Caco-2 (cell line): ENCODE measurements at regions not wholly inside any gene's neighbourhood (a gene's known extent, or its start where the extent isn't known, plus 50 kb on each side); places are given as distances from the start of the nearest gene placed in this dataset.

Experiments used
- BruUV-seq: library from RNA; stranded (reverse); fragments of 400-500 nt; replicated peaks from 2 replicates; lab custom pipeline; 2021; lab: Mats Ljungman, UMichigan
- CTCF ChIA-PET: fragments of 300-600 bp; sonication (Branson Sonifier 250); formaldehyde crosslinking; loops from one replicate; lab custom pipeline; 2022; ENCODE audit warnings: antibody characterized with exemption; lab: Charles Lee
- POLR2A ChIA-PET: fragments of 300-600 bp; sonication (Branson Sonifier 250); formaldehyde crosslinking; loops from one replicate; lab custom pipeline; 2022; ENCODE audit warnings: antibody characterized with exemption; lab: Charles Lee
- DNase-seq, 2 experiments: peaks; one replicate each; pipeline versions ENCODE4 v3.0.0 to v3.0.0-alpha.2; 2020 to 2022
- H3K27me3 ChIP-seq: replicated peaks from 2 replicates; pipeline ENCODE4 v1.6.0; 2011; ENCODE audit warnings: low read length; ENCODE audit not compliant: control insufficient read depth, insufficient read depth
- H3K36me3 ChIP-seq: 2 replicates; pipeline ENCODE4 v1.5.1; 2011; ENCODE audit warnings: low read length; ENCODE audit not compliant: control insufficient read depth, insufficient read depth
- H3K4me1 ChIP-seq: fragments of 250-450 bp; sonication (Bioruptor Pico); 2 replicates; pipeline ENCODE4 v1.5.1; 2020; ENCODE audit warnings: mild to moderate bottlenecking
- H3K4me3 ChIP-seq: 2 replicates; pipeline ENCODE4 v1.5.1; 2011; ENCODE audit warnings: low read depth, mild to moderate bottlenecking, control low read depth, low read length
- H3K9me3 ChIP-seq: fragments of 250-450 bp; sonication (Bioruptor Pico); 2 replicates; pipeline ENCODE4 v1.5.1; 2020; ENCODE audit warnings: mild to moderate bottlenecking, moderate library complexity
- H3K27ac Mint-ChIP-seq: one replicate; pipeline ENCODE4 v1.8.0; 2022; ENCODE audit warnings: mixed read lengths; ENCODE audit not compliant: unreplicated experiment
- H3K27me3 Mint-ChIP-seq: one replicate; pipeline ENCODE4 v1.8.0; 2022; ENCODE audit warnings: mixed read lengths; ENCODE audit not compliant: insufficient read depth, unreplicated experiment
- H3K36me3 Mint-ChIP-seq: one replicate; pipeline ENCODE4 v1.8.0; 2022; ENCODE audit warnings: mild to moderate bottlenecking, mixed read lengths; ENCODE audit not compliant: insufficient read depth, unreplicated experiment
- H3K4me1 Mint-ChIP-seq: one replicate; pipeline ENCODE4 v1.8.0; 2022; ENCODE audit warnings: low read depth, mixed read lengths; ENCODE audit not compliant: unreplicated experiment
- H3K4me3 Mint-ChIP-seq: one replicate; pipeline ENCODE4 v1.8.0; 2022; ENCODE audit warnings: mild to moderate bottlenecking, moderate library complexity, mixed read lengths; ENCODE audit not compliant: unreplicated experiment
- H3K9me3 Mint-ChIP-seq: one replicate; pipeline ENCODE4 v1.8.0; 2022; ENCODE audit warnings: mixed read lengths; ENCODE audit not compliant: unreplicated experiment
- intact Hi-C: fragments of 100-400 bp; cut with micrococcal nuclease; formaldehyde crosslinking; loops from one replicate; pipeline ENCODE4 v1.10.0; 2022; ENCODE audit not compliant: unreplicated experiment
- TF ChIP-seq, protein P1 (sequence below), 2 experiments: fragments of 200-600 bp in 1 of 2; IDR thresholded peaks; 1 replicate in 1 of 2; 2 replicates in 1 of 2; pipeline versions ENCODE4 v1.5.1 to v1.8.0; 2011 to 2022; ENCODE audit warnings: antibody characterized with exemption in 1 of 2, control low read depth in 1 of 2, inconsistent platforms in 1 of 2, low read depth in 1 of 2, low read length in 1 of 2, mild to moderate bottlenecking in 1 of 2, moderate library complexity in 1 of 2; ENCODE audit not compliant: insufficient read depth in 1 of 2, severe bottlenecking in 1 of 2, unreplicated experiment in 1 of 2

DNA sequence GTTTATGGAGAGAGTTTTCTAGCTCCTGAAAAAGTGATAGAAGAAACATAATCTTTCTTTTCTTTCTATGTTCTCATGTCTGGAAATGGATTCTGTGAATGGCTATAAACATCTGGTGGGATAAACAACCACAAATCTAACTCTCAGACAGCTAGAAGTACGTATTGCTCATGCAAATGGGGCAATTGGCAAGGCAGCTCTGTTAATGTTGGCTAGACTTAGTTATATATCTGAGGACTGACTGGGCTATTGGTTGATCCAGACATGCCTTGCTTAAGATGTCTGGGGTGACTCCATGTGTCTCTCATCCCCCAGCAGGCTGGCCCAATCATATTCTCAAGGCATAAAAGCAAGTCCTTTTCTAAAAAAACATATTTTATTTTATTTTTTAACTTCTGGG lies 939.2 kb upstream of the NRXN1 start:
- intact Hi-C loops, result no loop called here
- no TSS peak for BruUV-seq
- no peaks in the 10 kb centered on the region for H3K9me3 Mint-ChIP-seq
- peaks cover 2% of the 10 kb centered on the region for H3K27me3 Mint-ChIP-seq
- TF ChIP-seq, protein P1, sequence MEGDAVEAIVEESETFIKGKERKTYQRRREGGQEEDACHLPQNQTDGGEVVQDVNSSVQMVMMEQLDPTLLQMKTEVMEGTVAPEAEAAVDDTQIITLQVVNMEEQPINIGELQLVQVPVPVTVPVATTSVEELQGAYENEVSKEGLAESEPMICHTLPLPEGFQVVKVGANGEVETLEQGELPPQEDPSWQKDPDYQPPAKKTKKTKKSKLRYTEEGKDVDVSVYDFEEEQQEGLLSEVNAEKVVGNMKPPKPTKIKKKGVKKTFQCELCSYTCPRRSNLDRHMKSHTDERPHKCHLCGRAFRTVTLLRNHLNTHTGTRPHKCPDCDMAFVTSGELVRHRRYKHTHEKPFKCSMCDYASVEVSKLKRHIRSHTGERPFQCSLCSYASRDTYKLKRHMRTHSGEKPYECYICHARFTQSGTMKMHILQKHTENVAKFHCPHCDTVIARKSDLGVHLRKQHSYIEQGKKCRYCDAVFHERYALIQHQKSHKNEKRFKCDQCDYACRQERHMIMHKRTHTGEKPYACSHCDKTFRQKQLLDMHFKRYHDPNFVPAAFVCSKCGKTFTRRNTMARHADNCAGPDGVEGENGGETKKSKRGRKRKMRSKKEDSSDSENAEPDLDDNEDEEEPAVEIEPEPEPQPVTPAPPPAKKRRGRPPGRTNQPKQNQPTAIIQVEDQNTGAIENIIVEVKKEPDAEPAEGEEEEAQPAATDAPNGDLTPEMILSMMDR (IDR thresholded peaks at IDR 0.05; ENCODE audit: insufficient read depth in 1 of 2, low read depth in 1 of 2, low read length in 1 of 2, severe bottlenecking in 1 of 2, unreplicated experiment in 1 of 2), result no peak
- no peaks in the 10 kb centered on the region for H3K4me1 Mint-ChIP-seq
- no peak overlapping the region for H3K27ac Mint-ChIP-seq
- POLR2A ChIA-PET, result no interaction called here
- no peaks in the 10 kb centered on the region for H3K4me1 ChIP-seq
- H3K4me3 ChIP-seq, result no peak overlapping the region
- no peaks in the 10 kb centered on the region for H3K9me3 ChIP-seq
- H3K36me3 Mint-ChIP-seq, result no peaks in the 10 kb centered on the region
- no peaks in the 10 kb centered on the region for H3K27me3 ChIP-seq
- H3K36me3 ChIP-seq, result no peaks in the 10 kb centered on the region
- no peak for DNase-seq
- CTCF ChIA-PET, result no interaction called here
- no peak overlapping the region for H3K4me3 Mint-ChIP-seq

DNA sequence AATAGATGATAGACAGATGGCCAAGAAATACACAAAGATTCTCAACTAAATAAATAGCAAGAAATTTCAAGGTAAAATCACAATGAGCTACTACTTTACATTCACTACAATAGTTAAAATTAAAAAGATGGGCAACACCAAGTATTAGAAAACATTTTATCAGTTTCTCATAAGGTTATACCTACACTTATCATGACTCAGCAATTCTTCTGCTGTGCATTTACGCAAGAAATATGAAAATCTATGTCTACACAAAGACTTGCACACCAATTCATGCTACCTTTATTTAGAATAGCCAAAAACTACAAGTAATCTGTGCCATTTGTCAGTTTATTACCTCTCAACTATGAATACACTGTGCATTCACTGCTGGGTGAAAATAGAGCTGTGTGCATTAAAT lies 937.4 kb upstream of the NRXN1 start:
- no peak overlapping the region for H3K27ac Mint-ChIP-seq
- H3K9me3 ChIP-seq, result no peaks in the 10 kb centered on the region
- H3K27me3 ChIP-seq, result no peaks in the 10 kb centered on the region
- intact Hi-C loops, result no loop called here
- no peak overlapping the region for H3K4me3 Mint-ChIP-seq
- H3K27me3 Mint-ChIP-seq, result peaks cover 2% of the 10 kb centered on the region
- no peak for DNase-seq
- ChIA-PET POLR2A (no interaction called here), CTCF (no interaction called here)
- no peaks in the 10 kb centered on the region for H3K36me3 ChIP-seq
- H3K4me1 ChIP-seq, result no peaks in the 10 kb centered on the region
- no TSS peak for BruUV-seq
- H3K36me3 Mint-ChIP-seq, result no peaks in the 10 kb centered on the region
- TF ChIP-seq, protein P1 (IDR thresholded peaks at IDR 0.05; ENCODE audit: insufficient read depth in 1 of 2, low read depth in 1 of 2, low read length in 1 of 2, severe bottlenecking in 1 of 2, unreplicated experiment in 1 of 2), result no peak
- no peaks in the 10 kb centered on the region for H3K4me1 Mint-ChIP-seq
- no peak overlapping the region for H3K4me3 ChIP-seq
- no peaks in the 10 kb centered on the region for H3K9me3 Mint-ChIP-seq

DNA sequence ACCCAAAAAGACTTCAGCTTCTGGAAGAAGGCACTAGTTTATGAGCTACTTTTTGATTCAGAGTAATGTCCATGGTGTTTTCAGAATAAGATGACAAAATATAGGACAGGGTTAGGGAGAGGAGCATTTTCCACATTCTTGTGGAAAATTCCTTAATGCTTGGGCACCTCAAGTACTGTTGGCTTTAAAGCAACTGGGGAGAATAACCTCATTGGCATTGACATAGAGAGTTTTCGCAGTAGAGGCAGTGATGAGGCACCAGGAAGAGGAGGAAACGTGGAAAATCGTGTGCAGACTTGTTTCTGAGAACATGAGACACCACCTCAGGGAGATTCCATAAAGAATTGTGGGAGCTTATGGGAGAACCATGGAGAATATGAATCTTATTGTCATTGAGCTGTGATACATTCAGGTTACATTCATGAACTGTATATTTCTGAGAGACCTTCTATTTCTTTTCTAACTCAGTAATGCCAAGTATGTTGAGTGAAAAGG lies 929.0 kb upstream of the NRXN1 start:
- ChIA-PET CTCF (no interaction called here), POLR2A (no interaction called here)
- intact Hi-C loops, result no loop called here
- H3K36me3 Mint-ChIP-seq, result no peaks in the 10 kb centered on the region
- no peaks in the 10 kb centered on the region for H3K9me3 ChIP-seq
- DNase-seq, result no peak
- no peaks in the 10 kb centered on the region for H3K36me3 ChIP-seq
- no peaks in the 10 kb centered on the region for H3K27me3 Mint-ChIP-seq
- no peaks in the 10 kb centered on the region for H3K9me3 Mint-ChIP-seq
- no peak overlapping the region for H3K4me3 Mint-ChIP-seq
- H3K4me1 ChIP-seq, result no peaks in the 10 kb centered on the region
- H3K27me3 ChIP-seq, result no peaks in the 10 kb centered on the region
- BruUV-seq, result no TSS peak
- no peak overlapping the region for H3K27ac Mint-ChIP-seq
- no peak overlapping the region for H3K4me3 ChIP-seq
- TF ChIP-seq, protein P1 (IDR thresholded peaks at IDR 0.05; ENCODE audit: insufficient read depth in 1 of 2, low read depth in 1 of 2, low read length in 1 of 2, severe bottlenecking in 1 of 2, unreplicated experiment in 1 of 2), result no peak
- H3K4me1 Mint-ChIP-seq, result no peaks in the 10 kb centered on the region
